H1 (cell line): ENCODE measurements at regions not wholly inside any gene's neighbourhood (a gene's known extent, or its start where the extent isn't known, plus 50 kb on each side); places are given as distances from the start of the nearest gene placed in this dataset.

Experiments used
- HDAC2 ChIP-seq, 2 experiments: fragments of 300-600 bp in 1 of 2; sonication (generic) in 1 of 2; IDR thresholded peaks; 2 replicates each; pipeline ENCODE4 v1.6.1; 2011 to 2012; ENCODE audit warnings: low read depth in 2 of 2, low read length in 2 of 2, mild to moderate bottlenecking in 2 of 2, moderate library complexity in 2 of 2, borderline replicate concordance in 1 of 2, inconsistent platforms in 1 of 2
- SRF ChIP-seq: IDR thresholded peaks from 2 replicates; pipeline ENCODE4 v1.6.1; 2011; ENCODE audit warnings: mild to moderate bottlenecking, low read depth, low read length, moderate library complexity
- TAF1 ChIP-seq: IDR thresholded peaks from 2 replicates; pipeline ENCODE4 v1.6.1; 2011; ENCODE audit warnings: mild to moderate bottlenecking, low read depth, low read length
- TF ChIP-seq, protein P1 (sequence below): IDR thresholded peaks from 2 replicates; pipeline ENCODE4 v1.6.1; 2011; ENCODE audit warnings: low read depth, mild to moderate bottlenecking, low read length; ENCODE audit not compliant: insufficient read depth

GRCh38 chr18:43863180-43863579 lies 585.9 kb upstream of the SYT4 start (continued):
- TF ChIP-seq, protein P1, sequence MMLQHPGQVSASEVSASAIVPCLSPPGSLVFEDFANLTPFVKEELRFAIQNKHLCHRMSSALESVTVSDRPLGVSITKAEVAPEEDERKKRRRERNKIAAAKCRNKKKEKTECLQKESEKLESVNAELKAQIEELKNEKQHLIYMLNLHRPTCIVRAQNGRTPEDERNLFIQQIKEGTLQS = no peak
- TF ChIP-seq HDAC2 (IDR thresholded peaks at IDR 0.05; ENCODE audit: borderline replicate concordance in 1 of 2, low read depth in 2 of 2, low read length in 2 of 2) (no peak), TAF1 (no peak), SRF (no peak)
